ENCODE measurements at regions not wholly inside any gene's neighbourhood (a gene's known extent, or its start where the extent isn't known, plus 50 kb on each side); places are given as distances from the start of the nearest gene placed in this dataset.
"Not testable (repeated sequence)": the region's sequence is repeated elsewhere in the genome, so short reads cannot be mapped to it uniquely, and the experiment has no call there.

GRCh38 chr15:20105011-20105990, 436.3 kb downstream of the GOLGA6L6 start:
- H3K4me2 ChIP-seq; ATAC-seq; H3K4me1 ChIP-seq; DNase-seq (ENCODE audit: low read depth in 1 of 2, low spot score in 1 of 2); H3K27ac ChIP-seq; H3K9me3 ChIP-seq; H3K4me3 ChIP-seq; FAIRE-seq; POLR2A ChIA-PET; CTCF ChIA-PET: not testable (repeated sequence)
- no CpG with 5 or more reads among the region's 3 CpGs for WGBS (ENCODE audit: missing lambda C conversion rate)

- H3K4me1 ChIP-seq; CTCF ChIA-PET; ATAC-seq; DNase-seq (ENCODE audit: low read depth in 1 of 2, low spot score in 1 of 2); H3K4me3 ChIP-seq; H3K9me3 ChIP-seq; POLR2A ChIA-PET; FAIRE-seq; H3K4me2 ChIP-seq; H3K27ac ChIP-seq: not testable (repeated sequence)
- WGBS (ENCODE audit: missing lambda C conversion rate): 8% methylated on average over 2 of the region's 6 CpGs
Measured at GRCh38 chr15:20104551-20104950, 437.0 kb downstream of the GOLGA6L6 start.

GRCh38 chr15:20102862-20103261, 438.7 kb downstream of the GOLGA6L6 start:
- CTCF ChIA-PET, FAIRE-seq: not testable (repeated sequence)
- WGBS (ENCODE audit: missing lambda C conversion rate): no CpG with 5 or more reads among the region's 5 CpGs

GRCh38 chr15:20102209-20102608, 439.4 kb downstream of the GOLGA6L6 start:
- H3K9me3 ChIP-seq; H3K4me2 ChIP-seq; FAIRE-seq; CTCF ChIA-PET; H3K27ac ChIP-seq; POLR2A ChIA-PET; H3K4me3 ChIP-seq; H3K4me1 ChIP-seq; DNase-seq (ENCODE audit: low read depth in 1 of 2, low spot score in 1 of 2); ATAC-seq: not testable (repeated sequence)
- 0% methylated on average over 1 of the region's 1 CpG for WGBS (ENCODE audit: missing lambda C conversion rate)

More at GRCh38 chr15:20102862-20103261, 438.7 kb downstream of the GOLGA6L6 start:
- POLR2A ChIA-PET; DNase-seq (ENCODE audit: low read depth in 1 of 2, low spot score in 1 of 2); H3K4me1 ChIP-seq; H3K9me3 ChIP-seq; H3K4me3 ChIP-seq; ATAC-seq; H3K27ac ChIP-seq; H3K4me2 ChIP-seq: not testable (repeated sequence)

- H3K4me1 ChIP-seq; ATAC-seq; H3K9me3 ChIP-seq; H3K27ac ChIP-seq; POLR2A ChIA-PET; H3K4me3 ChIP-seq; FAIRE-seq; H3K4me2 ChIP-seq; DNase-seq (ENCODE audit: low read depth in 1 of 2, low spot score in 1 of 2); CTCF ChIA-PET: not testable (repeated sequence)
- no CpG with 5 or more reads among the region's 3 CpGs for WGBS (ENCODE audit: missing lambda C conversion rate)
Measured at GRCh38 chr15:20101281-20101680, 440.3 kb downstream of the GOLGA6L6 start.

- POLR2A ChIA-PET; H3K27ac ChIP-seq; CTCF ChIA-PET; H3K4me1 ChIP-seq; ATAC-seq; H3K9me3 ChIP-seq; H3K4me2 ChIP-seq; FAIRE-seq; DNase-seq (ENCODE audit: low read depth in 1 of 2, low spot score in 1 of 2); H3K4me3 ChIP-seq: not testable (repeated sequence)
- WGBS (ENCODE audit: missing lambda C conversion rate): no CpG with 5 or more reads among the region's 8 CpGs
Measured at GRCh38 chr15:20100604-20101270, 440.9 kb downstream of the GOLGA6L6 start.

GRCh38 chr15:20095699-20096303, 445.8 kb downstream of the GOLGA6L6 start:
- DNase-seq (ENCODE audit: low read depth in 1 of 2, low spot score in 1 of 2); H3K4me1 ChIP-seq; ATAC-seq; CTCF ChIA-PET; H3K9me3 ChIP-seq; POLR2A ChIA-PET; H3K27ac ChIP-seq; H3K4me3 ChIP-seq; H3K4me2 ChIP-seq; FAIRE-seq: not testable (repeated sequence)
- WGBS (ENCODE audit: missing lambda C conversion rate): 0% methylated on average over 1 of the region's 6 CpGs

- WGBS (ENCODE audit: missing lambda C conversion rate): 0% methylated on average over 2 of the region's 4 CpGs
- H3K4me2 ChIP-seq; H3K4me3 ChIP-seq; ATAC-seq; H3K27ac ChIP-seq; CTCF ChIA-PET; H3K9me3 ChIP-seq; FAIRE-seq; H3K4me1 ChIP-seq; DNase-seq (ENCODE audit: low read depth in 1 of 2, low spot score in 1 of 2); POLR2A ChIA-PET: not testable (repeated sequence)
Measured at GRCh38 chr15:20089541-20089940, 452.1 kb downstream of the GOLGA6L6 start.

GRCh38 chr15:20084026-20084425, 457.6 kb downstream of the GOLGA6L6 start:
- H3K4me1 ChIP-seq; CTCF ChIA-PET; DNase-seq (ENCODE audit: low read depth in 1 of 2, low spot score in 1 of 2); H3K4me3 ChIP-seq; POLR2A ChIA-PET; FAIRE-seq; H3K4me2 ChIP-seq; ATAC-seq; H3K27ac ChIP-seq; H3K9me3 ChIP-seq: not testable (repeated sequence)
- whole genome bisulfite sequencing (ENCODE audit: missing lambda C conversion rate): no CpG with 5 or more reads among the region's 6 CpGs

GRCh38 chr15:20074082-20074481, 467.5 kb downstream of the GOLGA6L6 start:
- H3K4me3 ChIP-seq; H3K27ac ChIP-seq; H3K4me1 ChIP-seq; ATAC-seq; POLR2A ChIA-PET; FAIRE-seq; DNase-seq (ENCODE audit: low read depth in 1 of 2, low spot score in 1 of 2); H3K9me3 ChIP-seq; H3K4me2 ChIP-seq; CTCF ChIA-PET: not testable (repeated sequence)
- WGBS (ENCODE audit: missing lambda C conversion rate): no CpG with 5 or more reads among the region's 35 CpGs

GRCh38 chr15:20069043-20069442, 472.6 kb downstream of the GOLGA6L6 start:
- H3K27ac ChIP-seq; H3K4me3 ChIP-seq; DNase-seq (ENCODE audit: low read depth in 1 of 2, low spot score in 1 of 2); H3K4me1 ChIP-seq; FAIRE-seq; POLR2A ChIA-PET; ATAC-seq; H3K4me2 ChIP-seq; H3K9me3 ChIP-seq; CTCF ChIA-PET: not testable (repeated sequence)
- WGBS (ENCODE audit: missing lambda C conversion rate): 0% methylated on average over 3 of the region's 5 CpGs

Data from A549 (cell line).